Smooth muscle cell (in vitro differentiated cells): ENCODE measurements at regions not wholly inside any gene's neighbourhood (a gene's known extent, or its start where the extent isn't known, plus 50 kb on each side); places are given as distances from the start of the nearest gene placed in this dataset.

ENCODE experiments used
- DNase-seq: peaks from one replicate; lab custom pipeline; 2025; ENCODE audit not compliant: unreplicated experiment; lab: John Stamatoyannopoulos, UW
- H2AFZ ChIP-seq: fragments of 200-600 bp; sonication (generic); 2 replicates; pipeline ENCODE4 v1.6.0; 2016; ENCODE audit warnings: antibody characterized with exemption, low read depth, mild to moderate bottlenecking
- H3F3A ChIP-seq: fragments of 200-600 bp; sonication (generic); 2 replicates; pipeline ENCODE4 v1.6.0; 2017; ENCODE audit warnings: antibody characterized with exemption, low read depth
- H3K27ac ChIP-seq: fragments of 200-600 bp; sonication (generic); 2 replicates; pipeline ENCODE4 v1.5.1; 2016; ENCODE audit warnings: low read depth, mild to moderate bottlenecking
- H3K27me3 ChIP-seq: fragments of 200-600 bp; sonication (generic); 2 replicates; pipeline ENCODE4 v1.6.1; 2016; ENCODE audit warnings: low read depth, mild to moderate bottlenecking
- H3K36me3 ChIP-seq: fragments of 200-600 bp; sonication (generic); 2 replicates; pipeline ENCODE4 v1.5.1; 2016; ENCODE audit warnings: low read depth
- H3K4me1 ChIP-seq: fragments of 200-600 bp; sonication (generic); 2 replicates; pipeline ENCODE4 v1.5.1; 2016; ENCODE audit warnings: low read depth
- H3K4me2 ChIP-seq: fragments of 200-600 bp; sonication (generic); 2 replicates; pipeline ENCODE4 v1.6.0; 2016; ENCODE audit warnings: mild to moderate bottlenecking
- H3K4me3 ChIP-seq: fragments of 200-600 bp; sonication (generic); 2 replicates; pipeline ENCODE4 v1.5.1; 2016; ENCODE audit warnings: mild to moderate bottlenecking
- H3K79me2 ChIP-seq: fragments of 200-600 bp; sonication (generic); 2 replicates; pipeline ENCODE4 v1.6.0; 2016; ENCODE audit warnings: low read depth, mild to moderate bottlenecking
- H3K9ac ChIP-seq: fragments of 200-600 bp; sonication (generic); 2 replicates; pipeline ENCODE4 v1.6.0; 2016; ENCODE audit warnings: low read depth
- H3K9me3 ChIP-seq: fragments of 200-600 bp; sonication (generic); replicated peaks from 2 replicates; pipeline ENCODE4 v1.5.1; 2016; ENCODE audit warnings: low read depth
- H4K20me1 ChIP-seq: fragments of 200-600 bp; sonication (generic); 2 replicates; pipeline ENCODE4 v1.6.0; 2016; ENCODE audit warnings: low read depth
- CTCF ChIP-seq: fragments of 200-600 bp; sonication (generic); IDR thresholded peaks from 2 replicates; pipeline ENCODE4 v1.5.1; 2017; ENCODE audit warnings: borderline replicate concordance, mild to moderate bottlenecking, antibody characterized with exemption; ENCODE audit not compliant: insufficient read depth, poor library complexity, severe bottlenecking
- WGBS: methylation state at CpG from one replicate; pipeline ENCODE4 v1.1.7; 2016; ENCODE audit warnings: low lambda C conversion rate; 5-methylcytosine and 5-hydroxymethylcytosine counted together

GRCh38 chr2:67725731-67726130 is 328.6 kb downstream of the ETAA1 start:
- Histone ChIP-seq H3K27me3 (peaks cover 21% of the 10 kb centered on the region), H2AFZ (no peak overlapping the region), H3K27ac (no peak overlapping the region), H3K79me2 (no peaks in the 10 kb centered on the region), H3F3A (no peaks in the 10 kb centered on the region), H3K4me2 (no peak overlapping the region), H3K4me1 (peaks cover 2% of the 10 kb centered on the region), H3K4me3 (no peak overlapping the region), H3K9me3 (no peaks in the 10 kb centered on the region), H3K36me3 (no peaks in the 10 kb centered on the region), H4K20me1 (no peaks in the 10 kb centered on the region), H3K9ac (no peak overlapping the region)
- no peak for DNase-seq
- WGBS, result 35% methylated on average over 1 of the region's 1 CpG
- no peak for TF ChIP-seq CTCF

GRCh38 chr2:67726416-67726815 is 329.3 kb downstream of the ETAA1 start:
- H3K27ac ChIP-seq, result no peak overlapping the region
- peaks cover 26% of the 10 kb centered on the region for H3K27me3 ChIP-seq
- H3K9me3 ChIP-seq, result no peaks in the 10 kb centered on the region
- no peak overlapping the region for H3K9ac ChIP-seq
- peaks cover 2% of the 10 kb centered on the region for H3K4me1 ChIP-seq
- no peak for TF ChIP-seq CTCF
- no peaks in the 10 kb centered on the region for H3F3A ChIP-seq
- DNase-seq, result no peak
- no peak overlapping the region for H3K4me3 ChIP-seq
- no peak overlapping the region for H2AFZ ChIP-seq
- H3K36me3 ChIP-seq, result no peaks in the 10 kb centered on the region
- H4K20me1 ChIP-seq, result no peaks in the 10 kb centered on the region
- WGBS, result 89% methylated on average over 4 of the region's 4 CpGs
- no peaks in the 10 kb centered on the region for H3K79me2 ChIP-seq
- H3K4me2 ChIP-seq, result no peak overlapping the region

GRCh38 chr2:67727131-67727530 is 330.0 kb downstream of the ETAA1 start:
- DNase-seq, result no peak
- TF ChIP-seq CTCF, result no peak
- H3K9me3 ChIP-seq, result no peaks in the 10 kb centered on the region
- no peaks in the 10 kb centered on the region for H4K20me1 ChIP-seq
- H3K9ac ChIP-seq, result no peak overlapping the region
- H3K27me3 ChIP-seq, result peaks cover 26% of the 10 kb centered on the region
- no peak overlapping the region for H3K4me3 ChIP-seq
- H3K36me3 ChIP-seq, result no peaks in the 10 kb centered on the region
- H3K4me2 ChIP-seq, result no peak overlapping the region
- H3F3A ChIP-seq, result no peaks in the 10 kb centered on the region
- no peak overlapping the region for H2AFZ ChIP-seq
- no peaks in the 10 kb centered on the region for H3K79me2 ChIP-seq
- H3K4me1 ChIP-seq, result peaks cover 2% of the 10 kb centered on the region
- WGBS, result 88% methylated on average over 9 of the region's 9 CpGs
- no peak overlapping the region for H3K27ac ChIP-seq

GRCh38 chr2:67727623-67728022 is 330.5 kb downstream of the ETAA1 start:
- peaks cover 26% of the 10 kb centered on the region for H3K27me3 ChIP-seq
- WGBS, result 85% methylated on average over 4 of the region's 4 CpGs
- H4K20me1 ChIP-seq, result no peaks in the 10 kb centered on the region
- no peak overlapping the region for H3K9ac ChIP-seq
- peaks cover 2% of the 10 kb centered on the region for H3K4me1 ChIP-seq
- H3K27ac ChIP-seq, result no peak overlapping the region
- no peaks in the 10 kb centered on the region for H3K79me2 ChIP-seq
- H3K4me2 ChIP-seq, result no peak overlapping the region
- no peaks in the 10 kb centered on the region for H3K36me3 ChIP-seq
- H2AFZ ChIP-seq, result no peak overlapping the region
- no peaks in the 10 kb centered on the region for H3F3A ChIP-seq
- no peak for DNase-seq
- no peak for TF ChIP-seq CTCF
- H3K9me3 ChIP-seq, result no peaks in the 10 kb centered on the region
- no peak overlapping the region for H3K4me3 ChIP-seq
